Right ventricle myocardium superior (tissue), 1 donor: ENCODE measurements at regions not wholly inside any gene's neighbourhood (a gene's known extent, or its start where the extent isn't known, plus 50 kb on each side); places are given as distances from the start of the nearest gene placed in this dataset.
"Not testable (repeated sequence)": the region's sequence is repeated elsewhere in the genome, so short reads cannot be mapped to it uniquely, and the experiment has no call there.

Source experiments
- ATAC-seq: fragments of 200-7000 bp; cut with Tn5 transposase; one replicate; pipeline ENCODE4 v1.9.1; 2020; ENCODE audit warnings: mild to moderate bottlenecking; ENCODE audit not compliant: poor library complexity
- DNase-seq: peaks from one replicate; pipeline ENCODE4 v3.0.0-alpha.2; 2020
- intact Hi-C: fragments of 100-400 bp; cut with DNase I; formaldehyde crosslinking; loops from one replicate; pipeline ENCODE4 v1.11.2; 2022
- donor health status: DM: no; HTN: yes; CAD: no; lungs with severe emphysema.

- ATAC-seq: no peak
- intact Hi-C loops: no loop called here
- DNase-seq: no peak
Observed at GRCh38 chr1:22196041-22196440, 53.1 kb upstream of the WNT4 start.

DNA sequence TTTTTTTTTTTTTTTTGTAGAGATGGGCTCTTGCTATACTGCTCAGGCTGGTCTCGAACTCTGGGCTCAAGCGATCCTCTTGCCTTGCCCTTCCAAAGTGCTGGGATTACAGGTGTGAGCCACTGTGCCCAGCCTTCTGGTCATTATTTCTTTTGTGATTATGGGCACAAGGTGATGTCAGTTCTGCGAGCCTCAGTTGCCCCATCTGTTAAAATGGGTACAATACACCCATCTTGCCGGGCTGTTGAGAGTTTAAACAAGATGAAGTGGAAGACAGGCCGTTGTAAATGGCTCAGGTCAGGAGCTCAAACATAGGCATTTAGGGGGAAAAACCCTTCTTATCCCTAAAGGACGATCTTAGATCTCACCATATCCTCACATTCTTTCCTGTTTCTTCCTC lies 53.7 kb upstream of the WNT4 start:
- no peak for DNase-seq
- no peak for ATAC-seq
- intact Hi-C loops: no loop called here

DNA sequence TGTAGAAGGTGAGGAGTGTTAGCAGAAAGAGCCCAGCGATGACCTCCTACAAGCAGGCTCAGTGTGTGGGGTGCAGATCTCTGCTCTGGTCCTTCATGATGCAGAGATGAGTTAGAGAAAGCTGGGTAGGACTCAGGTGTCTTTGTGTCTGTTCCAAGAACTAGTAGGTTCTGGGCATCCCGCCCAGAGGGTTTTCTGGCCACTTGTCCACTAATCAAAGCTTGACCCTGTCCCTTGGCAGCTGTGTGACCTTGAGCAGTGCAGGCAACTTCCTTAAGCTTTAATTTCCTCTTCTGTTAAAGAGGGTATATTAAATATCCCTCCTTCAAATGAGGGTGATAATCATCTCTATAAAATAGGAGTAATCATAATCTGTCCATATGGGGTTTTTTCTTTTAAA lies 54.7 kb upstream of the WNT4 start:
- intact Hi-C loops: no loop called here
- ATAC-seq: no peak

GRCh38 chr1:22201023-22201422 lies 58.1 kb upstream of the WNT4 start:
- DNase-seq (no peak), ATAC-seq (no peak)
- intact Hi-C loops: no loop called here

More for the DNA sequence above, 54.7 kb upstream of the WNT4 start:
- no peak for DNase-seq

DNA sequence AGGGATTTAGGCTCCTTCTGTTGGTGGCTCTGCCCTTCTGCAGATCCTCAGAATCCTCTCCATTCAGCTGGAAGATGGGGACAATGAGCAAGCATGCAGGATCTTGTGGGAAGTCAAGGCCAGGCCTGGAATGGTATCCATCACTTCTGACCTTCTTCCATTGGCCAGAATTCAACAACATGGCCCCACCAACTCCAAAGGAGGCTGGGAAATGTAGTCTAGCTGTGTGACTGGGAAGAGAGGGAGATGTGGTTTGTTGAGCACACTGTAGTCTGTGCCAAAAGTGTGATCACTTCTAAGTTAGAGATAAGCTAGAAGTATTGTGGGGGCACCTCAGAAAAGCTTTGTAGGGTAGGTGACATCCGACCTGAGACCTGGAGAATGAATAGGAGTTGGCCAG lies 60.4 kb upstream of the WNT4 start:
- DNase-seq (no peak), ATAC-seq (no peak)
- intact Hi-C loops: no loop called here

- DNase-seq: no peak
- intact Hi-C loops: no loop called here
- ATAC-seq: no peak
Observed at GRCh38 chr1:22204057-22204840, 61.4 kb upstream of the WNT4 start.

GRCh38 chr1:22204989-22205913 lies 62.4 kb upstream of the WNT4 start:
- ATAC-seq: no peak
- DNase-seq: no peak
- intact Hi-C loops: no loop called here

DNA sequence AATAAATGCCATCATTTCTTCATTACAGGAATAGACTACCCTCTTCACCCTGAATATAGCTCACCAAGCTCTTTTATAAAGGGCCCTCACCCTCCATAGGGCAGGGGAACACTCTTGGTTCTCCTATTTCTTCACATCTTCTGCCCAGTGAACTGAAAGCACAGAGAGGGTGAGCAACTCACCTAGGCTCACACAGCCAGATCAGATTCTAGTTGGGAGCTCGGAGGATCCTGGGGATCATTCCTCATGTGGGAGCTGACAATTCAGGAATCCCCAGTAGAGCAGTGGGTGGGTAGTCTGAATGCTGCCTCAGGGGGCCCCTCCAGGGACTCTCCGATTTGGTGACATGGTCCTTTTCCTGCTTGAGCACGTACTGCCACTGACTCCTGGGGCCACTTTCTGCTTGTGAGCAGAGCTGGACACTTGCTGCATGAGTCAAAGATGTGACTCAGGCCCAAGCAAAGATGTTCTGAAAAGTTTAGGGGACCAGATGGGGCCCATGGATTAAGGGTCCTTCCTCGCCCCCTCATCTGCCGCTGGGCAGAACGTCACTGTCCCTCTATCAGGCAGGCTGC lies 63.7 kb upstream of the WNT4 start:
- ATAC-seq (no peak), DNase-seq (no peak)
- intact Hi-C loops: no loop called here

DNA sequence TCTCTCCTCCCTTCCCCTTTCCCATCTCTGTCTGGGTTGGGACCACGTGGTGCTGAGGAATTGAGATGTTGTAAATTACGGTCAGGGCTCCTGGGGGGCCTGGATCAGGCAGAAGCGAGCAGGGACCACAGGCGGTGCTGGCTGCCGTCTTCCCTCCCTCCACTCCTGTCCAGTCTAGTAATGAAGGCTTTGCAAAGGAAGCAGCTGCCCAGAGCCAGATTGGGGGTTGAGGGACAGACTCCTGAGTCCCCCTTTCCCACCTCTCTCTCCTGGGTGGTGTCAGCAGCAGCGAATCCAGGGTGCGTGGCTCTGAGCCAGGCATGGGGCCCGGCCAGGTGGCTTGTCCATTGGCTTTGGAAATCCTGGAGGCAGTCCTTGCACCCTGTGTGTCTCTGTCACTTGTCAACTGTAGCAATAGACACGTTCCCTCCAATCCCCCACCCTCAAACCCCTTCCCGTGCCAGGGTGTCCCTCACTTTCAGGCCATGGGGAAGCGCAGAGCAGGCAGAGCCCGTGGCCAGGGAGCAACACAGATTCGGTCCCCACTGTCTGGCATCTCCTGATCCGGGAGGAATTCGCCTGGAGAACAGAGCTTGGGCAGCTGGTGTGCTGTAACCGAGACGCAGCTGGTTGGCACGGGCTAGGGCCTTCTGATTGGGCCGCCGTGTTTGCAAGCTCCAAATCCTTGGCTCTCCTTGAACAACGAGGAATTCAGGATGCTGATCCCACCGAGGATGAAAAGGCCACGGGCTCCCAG lies 64.8 kb upstream of the WNT4 start:
- intact Hi-C loops: no loop called here
- DNase-seq: no peak
- ATAC-seq: no peak

DNA sequence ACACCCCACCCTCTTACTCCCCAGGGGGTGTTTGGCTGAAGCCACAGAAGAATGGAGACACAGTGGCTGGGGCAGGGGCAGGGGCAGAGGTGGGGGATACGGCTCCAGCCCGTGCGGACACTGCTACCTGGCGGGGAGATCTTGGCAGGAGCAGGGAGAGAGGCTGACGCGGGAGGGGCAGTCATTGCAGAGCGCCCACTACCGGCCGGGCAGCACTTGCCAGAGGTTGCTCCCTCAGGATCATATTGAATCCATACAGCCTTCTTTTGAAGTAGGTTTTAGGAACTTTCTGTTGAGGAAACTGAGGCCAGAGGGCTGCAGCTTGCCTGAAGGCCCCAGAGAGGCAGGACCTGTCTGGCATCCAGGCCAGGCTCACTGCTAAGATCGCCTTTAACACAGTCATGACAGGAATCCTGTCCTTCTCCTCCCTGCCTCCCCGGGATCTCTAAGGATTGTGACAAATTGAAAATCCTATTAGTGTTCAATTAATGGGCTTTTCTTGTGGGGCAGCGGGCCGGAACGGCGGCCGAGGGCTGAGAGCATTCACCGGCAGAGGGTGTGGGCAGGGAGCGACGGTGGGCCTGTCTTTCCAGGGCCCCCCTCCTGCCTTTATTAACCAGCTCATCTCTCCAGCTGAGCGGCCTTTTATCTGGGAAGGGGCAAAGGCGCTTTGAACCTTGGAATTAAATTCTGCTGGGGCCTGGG lies 65.5 kb upstream of the WNT4 start:
- ATAC-seq: no peak
- no peak for DNase-seq
- intact Hi-C loops: no loop called here

DNA sequence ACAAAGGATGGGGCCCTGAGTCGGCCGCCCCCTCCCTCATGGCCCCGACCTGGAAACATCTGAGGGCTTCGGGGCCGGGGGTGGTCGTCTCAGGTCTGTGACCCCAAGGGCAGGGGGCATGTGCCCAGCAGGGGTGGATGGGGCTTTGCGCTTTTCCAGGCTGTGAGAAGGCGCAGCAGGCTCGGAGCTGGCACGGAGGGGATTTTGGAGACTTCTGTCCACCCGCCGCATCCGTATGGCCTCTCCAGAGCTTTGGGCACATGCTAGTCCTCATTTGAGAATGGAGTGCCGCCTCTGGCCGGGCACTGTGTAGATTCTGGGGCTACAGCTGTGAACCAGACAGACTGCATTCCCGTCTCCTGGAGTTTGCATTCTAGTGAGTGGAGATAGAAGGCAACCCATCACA lies 66.1 kb upstream of the WNT4 start:
- ATAC-seq: no peak
- intact Hi-C loops: no loop called here
- no peak for DNase-seq

GRCh38 chr1:22210176-22210575 lies 67.3 kb upstream of the WNT4 start:
- intact Hi-C loops: no loop called here
- ATAC-seq (no peak), DNase-seq (no peak)

- intact Hi-C loops: no loop called here
- ATAC-seq (no peak), DNase-seq (no peak)
Observed at GRCh38 chr1:22210636-22211035, 67.7 kb upstream of the WNT4 start.

DNA sequence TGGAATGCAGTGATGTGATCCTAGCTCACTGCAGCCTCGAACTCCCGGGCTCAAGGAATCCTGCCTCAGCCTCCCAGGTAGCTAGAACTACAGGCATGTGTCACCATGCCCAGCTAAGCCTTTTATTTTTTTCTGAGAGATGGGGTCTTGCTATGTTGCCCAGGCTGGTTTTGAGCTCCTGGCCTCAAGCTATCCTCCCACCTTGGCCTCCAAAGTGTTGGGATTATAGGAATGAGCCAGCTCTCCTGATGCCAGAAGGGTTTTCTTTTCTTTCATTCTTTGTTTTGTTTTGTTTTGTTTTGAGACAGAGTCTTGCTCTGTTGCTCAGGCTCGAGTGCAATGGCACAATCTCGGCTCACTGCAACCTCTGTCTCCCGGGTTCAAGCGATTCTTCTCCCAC lies 68.6 kb upstream of the WNT4 start:
- ATAC-seq, intact Hi-C loops, DNase-seq: not testable (repeated sequence)

DNA sequence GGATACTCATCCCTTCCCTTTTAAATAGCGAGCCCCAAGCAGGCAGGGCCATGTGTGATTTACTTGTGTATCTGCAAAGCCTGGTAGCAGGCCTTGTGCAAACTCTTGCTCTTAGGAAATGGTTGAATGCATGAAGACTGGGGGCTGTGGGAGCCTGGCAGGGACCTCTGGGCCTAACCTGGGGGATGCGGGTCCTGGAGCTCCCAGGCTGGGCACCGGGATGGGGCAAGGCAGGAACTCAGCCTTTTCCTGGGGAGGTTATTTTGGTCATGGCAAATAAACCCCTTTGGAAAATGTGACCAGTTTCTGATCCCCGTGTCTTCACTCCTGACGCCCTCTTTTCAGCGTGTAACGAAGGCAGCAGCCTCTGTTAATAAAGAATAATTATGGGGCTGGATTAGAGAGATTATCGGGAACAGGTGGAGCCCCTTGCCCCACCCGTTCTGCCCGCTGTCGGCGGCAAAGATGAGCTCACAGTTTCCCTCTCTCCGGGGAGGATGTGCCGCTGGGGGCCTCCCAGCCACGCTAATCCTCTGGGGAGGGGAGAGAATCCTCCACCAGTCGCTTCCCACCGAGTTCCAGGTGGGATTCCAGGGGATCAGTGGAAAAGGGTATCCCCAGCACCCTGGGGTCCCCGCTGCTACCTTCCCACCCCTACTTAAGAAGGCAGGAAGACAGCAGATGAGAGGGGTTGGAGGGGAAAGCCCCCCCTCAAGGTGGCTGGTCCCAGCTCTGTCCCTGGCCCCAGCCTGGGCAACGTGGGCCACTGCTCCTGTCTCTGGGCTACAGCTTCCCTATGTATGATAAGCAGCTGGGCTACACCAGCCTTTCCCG lies 69.7 kb upstream of the WNT4 start:
- ATAC-seq (no peak), DNase-seq (no peak)
- intact Hi-C loops: no loop called here

DNA sequence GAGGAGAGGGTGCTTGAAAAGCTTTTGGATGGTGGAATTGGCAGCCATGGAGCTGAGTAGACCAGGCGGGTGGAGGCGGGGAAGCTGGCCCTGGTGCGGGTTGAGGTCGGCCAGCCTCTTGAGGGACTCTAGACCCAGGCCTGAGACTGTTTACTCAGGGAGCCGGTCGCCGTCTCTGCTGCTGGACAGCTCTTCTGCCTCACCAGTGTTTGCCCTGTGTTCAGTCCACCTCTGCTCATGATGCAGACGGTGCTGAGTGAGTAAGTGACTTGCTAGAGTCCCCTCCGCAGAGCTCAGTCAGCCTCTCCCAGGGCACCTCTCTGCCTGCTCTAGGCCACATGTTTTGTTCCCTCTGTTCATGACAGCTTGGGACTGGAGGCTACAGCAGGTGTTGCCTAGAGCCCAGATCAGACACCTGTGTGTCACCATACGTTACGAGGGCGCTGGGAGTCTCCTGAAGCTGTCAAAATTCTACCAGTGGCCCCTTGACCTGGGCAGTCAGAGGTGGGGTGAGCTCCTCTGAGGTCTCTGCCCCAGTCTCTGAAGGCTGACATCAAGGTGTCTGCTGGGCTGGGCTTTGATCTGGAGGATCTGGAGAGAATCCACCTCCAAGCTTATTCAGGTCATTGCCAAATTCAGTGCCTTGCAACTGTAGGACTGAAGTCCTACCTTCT lies 73.5 kb upstream of the WNT4 start:
- ATAC-seq: no peak
- intact Hi-C loops: no loop called here
- no peak for DNase-seq

DNA sequence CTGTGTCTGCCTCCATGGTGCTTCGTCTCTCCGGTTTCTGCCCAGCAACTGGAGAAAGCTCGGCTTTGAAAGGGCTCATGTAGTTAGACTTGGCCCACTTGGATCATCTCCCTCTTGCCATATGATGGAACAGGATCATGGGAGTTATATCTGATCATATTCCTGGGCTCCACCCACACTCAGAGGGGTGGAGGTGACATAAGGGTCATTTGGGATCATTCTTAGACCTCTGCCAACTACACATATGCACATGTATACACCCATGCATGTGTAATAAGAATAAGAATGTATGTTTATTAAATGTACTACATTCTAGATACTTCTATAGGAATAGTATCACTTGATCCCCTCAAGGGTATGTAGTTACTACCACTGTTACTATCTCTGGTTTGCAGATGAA lies 74.1 kb upstream of the WNT4 start:
- no peak for ATAC-seq
- intact Hi-C loops: no loop called here
- DNase-seq: no peak
